Body of pancreas (tissue), 4 donors: ENCODE measurements at regions not wholly inside any gene's neighbourhood (a gene's known extent, or its start where the extent isn't known, plus 50 kb on each side); places are given as distances from the start of the nearest gene placed in this dataset.

Experiments used
- ATAC-seq: fragments of 150-250 bp; one replicate; pipeline ENCODE4 v1.9.1; 2016
- DNase-seq, 4 donors: peaks; one replicate each; pipeline ENCODE4 v3.0.0-alpha.2; 2019
- H3K27ac ChIP-seq, 4 donors: fragments of 200-600 bp; sonication (generic); 1 replicate in 3 of 4; 2 replicates in 1 of 4; pipeline versions ENCODE4 v1.5.1 to v1.6.1; 2016 to 2019; ENCODE audit warnings: mild to moderate bottlenecking in 1 of 4, mixed read lengths in 1 of 4, moderate library complexity in 1 of 4
- H3K27me3 ChIP-seq, 2 donors: fragments of 200-600 bp; sonication (generic); one replicate each; pipeline ENCODE4 v1.6.0; 2016; ENCODE audit warnings: mild to moderate bottlenecking in 1 of 2
- H3K36me3 ChIP-seq, 2 donors: fragments of 200-600 bp; sonication (generic); replicated peaks in 1 of 2; 2 replicates each; pipeline ENCODE4 v1.5.1; 2016; ENCODE audit warnings: low read depth in 2 of 2; ENCODE audit not compliant: insufficient read depth in 1 of 2
- H3K4me1 ChIP-seq: fragments of 200-600 bp; sonication (generic); one replicate; pipeline ENCODE4 v1.6.0; 2016
- H3K4me3 ChIP-seq, 2 donors: fragments of 200-600 bp; sonication (generic); 1 replicate in 1 of 2; 2 replicates in 1 of 2; pipeline ENCODE4 v1.5.1; 2016 to 2019
- H3K9me3 ChIP-seq, 3 donors: fragments of 200-600 bp; sonication (generic); 1 replicate in 2 of 3; 2 replicates in 1 of 3; pipeline ENCODE4 v1.5.1; 2016
- CTCF ChIP-seq, 7 experiments: fragments of 450-650 bp in 4 of 7; fragments of 200-600 bp in 3 of 7; sonication (generic) in 3 of 7; IDR thresholded peaks; one replicate each; pipeline ENCODE4 v1.5.1; 2016 to 2019; ENCODE audit warnings: antibody characterized with exemption in 7 of 7
- POLR2A ChIP-seq, 3 donors: fragments of 450-650 bp; IDR thresholded peaks; one replicate each; pipeline ENCODE4 v1.6.1; 2016; ENCODE audit warnings: antibody characterized with exemption in 3 of 3, mild to moderate bottlenecking in 2 of 3
- WGBS, 2 donors: methylation state at CpG; one replicate each; pipeline ENCODE4 v1.1.5; 2017; 5-methylcytosine and 5-hydroxymethylcytosine counted together
- intact Hi-C: fragments of 100-400 bp; cut with DNase I; formaldehyde crosslinking; loops from one replicate; pipeline ENCODE4 v1.15.1; 2023

GRCh38 chr1:164333387-164333786 is 225.6 kb upstream of the PBX1 start:
- Histone ChIP-seq H3K9me3 (no peaks in the 10 kb centered on the region), H3K4me1 (no peaks in the 10 kb centered on the region), H3K4me3 (no peak overlapping the region), H3K27me3 (no peaks in the 10 kb centered on the region), H3K36me3 (no peaks in the 10 kb centered on the region), H3K27ac (no peak overlapping the region)
- DNase-seq, result no peak
- 90 to 99% methylated on average over 5 of the region's 5 CpGs for WGBS, 2 donors
- intact Hi-C loops, result no loop called here
- no peak for ATAC-seq
- TF ChIP-seq CTCF (IDR thresholded peaks at IDR 0.05), result no peak
- no peak for TF ChIP-seq POLR2A (IDR thresholded peaks at IDR 0.05)

- 74 to 83% methylated on average over 2 of the region's 2 CpGs for WGBS, 2 donors
- intact Hi-C loops, result no loop called here
- DNase-seq, result no peak
These were observed 221.6 kb upstream of the PBX1 start for GRCh38 chr1:164337394-164337793.

GRCh38 chr1:164337885-164338284 is 221.1 kb upstream of the PBX1 start:
- ATAC-seq (peak; percentile 52), DNase-seq (no peak)
- intact Hi-C loops, result no loop called here
- Histone ChIP-seq H3K27me3 (no peaks in the 10 kb centered on the region), H3K27ac (no peak overlapping the region), H3K9me3 (no peaks in the 10 kb centered on the region), H3K36me3 (no peaks in the 10 kb centered on the region), H3K4me1 (no peaks in the 10 kb centered on the region), H3K4me3 (no peak overlapping the region)
- 43 to 54% methylated on average over 1 of the region's 1 CpG for WGBS, 2 donors
- TF ChIP-seq CTCF (IDR thresholded peaks at IDR 0.05) (no peak), POLR2A (IDR thresholded peaks at IDR 0.05) (no peak)

More at GRCh38 chr1:164337394-164337793, 221.6 kb upstream of the PBX1 start:
- H3K4me3 ChIP-seq, result no peak overlapping the region
- no peaks in the 10 kb centered on the region for H3K9me3 ChIP-seq
- H3K27me3 ChIP-seq, result no peaks in the 10 kb centered on the region
- H3K36me3 ChIP-seq, result no peaks in the 10 kb centered on the region
- no peak for TF ChIP-seq CTCF (IDR thresholded peaks at IDR 0.05)
- no peak overlapping the region for H3K27ac ChIP-seq
- no peaks in the 10 kb centered on the region for H3K4me1 ChIP-seq
- ATAC-seq, result no peak

DNA sequence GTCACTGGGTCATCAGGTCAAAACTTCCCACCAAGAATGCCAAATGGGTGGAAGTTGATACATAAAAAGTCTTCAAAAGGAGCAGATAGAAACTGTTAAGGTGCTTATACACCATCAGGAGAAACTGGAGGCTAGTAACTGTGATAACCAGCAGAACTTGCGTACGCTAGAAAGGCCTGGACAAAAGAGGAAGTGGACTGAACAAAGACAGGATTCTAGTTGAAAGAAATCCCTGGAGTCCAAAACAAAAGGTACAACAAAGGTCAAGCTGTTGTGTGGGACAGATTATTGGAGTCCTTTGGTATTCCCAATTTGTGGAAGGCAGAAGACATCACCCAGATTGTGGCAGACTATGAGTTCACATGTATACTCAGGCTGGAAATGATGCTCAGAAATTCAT is 215.8 kb upstream of the PBX1 start:
- Histone ChIP-seq H3K27ac (no peak overlapping the region), H3K27me3 (no peaks in the 10 kb centered on the region), H3K9me3 (peaks cover 0 to 4% (median 0%) of the 10 kb centered on the region in 3 donors), H3K4me3 (no peak overlapping the region), H3K36me3 (no peaks in the 10 kb centered on the region), H3K4me1 (no peaks in the 10 kb centered on the region)
- DNase-seq (no peak), ATAC-seq (no peak)
- intact Hi-C loops, result no loop called here
- no peak for TF ChIP-seq CTCF (IDR thresholded peaks at IDR 0.05)
- no peak for TF ChIP-seq POLR2A (IDR thresholded peaks at IDR 0.05)
- WGBS, 2 donors, result 59 to 63% methylated on average over 2 of the region's 2 CpGs

- Histone ChIP-seq H3K9me3 (peaks cover 0 to 18% (median 0%) of the 10 kb centered on the region in 3 donors), H3K4me3 (no peak overlapping the region), H3K36me3 (no peaks in the 10 kb centered on the region), H3K27ac (no peak overlapping the region), H3K27me3 (no peaks in the 10 kb centered on the region), H3K4me1 (no peaks in the 10 kb centered on the region)
- DNase-seq, result no peak
- intact Hi-C loops, result no loop called here
- 87 to 97% methylated on average over 2 of the region's 2 CpGs for whole genome bisulfite sequencing, 2 donors
- ATAC-seq, result no peak
- TF ChIP-seq POLR2A (IDR thresholded peaks at IDR 0.05), result no peak
- TF ChIP-seq CTCF (IDR thresholded peaks at IDR 0.05), result no peak
These were observed 211.0 kb upstream of the PBX1 start for GRCh38 chr1:164347980-164348379.
